ENCODE measurements at regions not wholly inside any gene's neighbourhood (a gene's known extent, or its start where the extent isn't known, plus 50 kb on each side); places are given as distances from the start of the nearest gene placed in this dataset.

- Histone ChIP-seq H3K9me3 (ENCODE audit: control insufficient read depth in 1 of 2, low read length in 2 of 2) (no peaks in the 10 kb centered on the region), H3K36me3 (ENCODE audit: control insufficient read depth in 1 of 2, insufficient read depth in 2 of 2, low read length in 2 of 2) (no peaks in the 10 kb centered on the region), H3K4me3 (ENCODE audit: low read depth in 1 of 2, low read length in 2 of 2) (no peak overlapping the region), H3K4me1 (ENCODE audit: control insufficient read depth in 1 of 2, insufficient read depth in 2 of 2, low read length in 2 of 2) (no peaks in the 10 kb centered on the region), H3K27ac (ENCODE audit: low read length) (no peak overlapping the region), H3K27me3 (ENCODE audit: low read depth, low read length) (no peaks in the 10 kb centered on the region)
Observed at GRCh38 chr5:42888771-42889170, 77.1 kb upstream of the SELENOP start.

GRCh38 chr5:42887575-42887974 lies 75.9 kb upstream of the SELENOP start:
- no peaks in the 10 kb centered on the region for H3K4me1 ChIP-seq (ENCODE audit: control insufficient read depth in 1 of 2, insufficient read depth in 2 of 2, low read length in 2 of 2)
- H3K27ac ChIP-seq (ENCODE audit: low read length), result no peak overlapping the region
- no peaks in the 10 kb centered on the region for H3K9me3 ChIP-seq (ENCODE audit: control insufficient read depth in 1 of 2, low read length in 2 of 2)
- no peaks in the 10 kb centered on the region for H3K27me3 ChIP-seq (ENCODE audit: low read depth, low read length)
- no peaks in the 10 kb centered on the region for H3K36me3 ChIP-seq (ENCODE audit: control insufficient read depth in 1 of 2, insufficient read depth in 2 of 2, low read length in 2 of 2)
- H3K4me3 ChIP-seq (ENCODE audit: low read depth in 1 of 2, low read length in 2 of 2), result no peak overlapping the region

DNA sequence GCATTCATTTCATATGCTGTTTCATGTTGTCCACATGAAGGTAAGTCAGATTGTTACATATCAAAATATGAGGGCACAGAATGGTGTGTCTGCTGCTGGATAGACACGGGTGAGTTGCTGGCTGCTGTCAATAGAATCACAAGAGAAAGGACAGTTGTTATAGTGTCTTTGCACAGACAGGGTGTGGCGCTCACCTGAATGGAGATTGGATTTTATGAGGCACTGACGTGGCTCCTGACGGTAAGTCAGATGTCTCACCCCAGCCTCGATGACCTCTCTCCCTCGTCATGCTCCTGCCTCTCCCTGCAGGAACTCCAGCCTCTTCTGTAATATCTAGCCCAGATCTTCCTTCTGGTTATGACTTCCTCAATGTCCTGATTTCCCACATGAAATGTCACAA lies 75.4 kb upstream of the SELENOP start:
- no peaks in the 10 kb centered on the region for H3K9me3 ChIP-seq (ENCODE audit: control insufficient read depth in 1 of 2, low read length in 2 of 2)
- H3K36me3 ChIP-seq (ENCODE audit: control insufficient read depth in 1 of 2, insufficient read depth in 2 of 2, low read length in 2 of 2), result no peaks in the 10 kb centered on the region
- H3K27me3 ChIP-seq (ENCODE audit: low read depth, low read length), result no peaks in the 10 kb centered on the region
- H3K4me3 ChIP-seq (ENCODE audit: low read depth in 1 of 2, low read length in 2 of 2), result no peak overlapping the region
- no peak overlapping the region for H3K27ac ChIP-seq (ENCODE audit: low read length)
- no peaks in the 10 kb centered on the region for H3K4me1 ChIP-seq (ENCODE audit: control insufficient read depth in 1 of 2, insufficient read depth in 2 of 2, low read length in 2 of 2)

GRCh38 chr5:42886635-42887034 lies 74.9 kb upstream of the SELENOP start:
- H3K4me1 ChIP-seq (ENCODE audit: control insufficient read depth in 1 of 2, insufficient read depth in 2 of 2, low read length in 2 of 2), result no peaks in the 10 kb centered on the region
- no peaks in the 10 kb centered on the region for H3K36me3 ChIP-seq (ENCODE audit: control insufficient read depth in 1 of 2, insufficient read depth in 2 of 2, low read length in 2 of 2)
- no peaks in the 10 kb centered on the region for H3K9me3 ChIP-seq (ENCODE audit: control insufficient read depth in 1 of 2, low read length in 2 of 2)
- no peak overlapping the region for H3K27ac ChIP-seq (ENCODE audit: low read length)
- no peak overlapping the region for H3K4me3 ChIP-seq (ENCODE audit: low read depth in 1 of 2, low read length in 2 of 2)
- no peaks in the 10 kb centered on the region for H3K27me3 ChIP-seq (ENCODE audit: low read depth, low read length)

DNA sequence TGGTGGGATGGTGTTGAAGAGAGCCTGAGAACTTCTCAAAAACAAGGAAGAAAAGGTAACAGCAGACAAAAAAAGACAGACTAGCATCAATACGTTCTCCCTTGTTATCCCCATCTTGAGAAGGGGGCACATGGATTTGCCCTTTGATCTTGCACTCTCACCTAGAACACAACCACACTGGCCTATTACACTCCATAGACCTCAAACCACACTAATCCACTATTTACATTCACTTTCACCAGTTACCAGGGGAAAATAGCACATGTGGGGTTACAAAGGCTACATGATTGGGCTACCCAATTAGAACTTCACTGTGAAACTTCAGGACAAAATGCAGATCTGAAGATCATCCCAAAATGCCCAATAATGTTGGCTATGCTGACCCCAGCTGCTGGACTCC lies 72.6 kb upstream of the SELENOP start:
- Histone ChIP-seq H3K27me3 (ENCODE audit: low read depth, low read length) (no peaks in the 10 kb centered on the region), H3K36me3 (ENCODE audit: control insufficient read depth in 1 of 2, insufficient read depth in 2 of 2, low read length in 2 of 2) (no peaks in the 10 kb centered on the region), H3K27ac (ENCODE audit: low read length) (no peak overlapping the region), H3K4me3 (ENCODE audit: low read depth in 1 of 2, low read length in 2 of 2) (no peak overlapping the region), H3K9me3 (ENCODE audit: control insufficient read depth in 1 of 2, low read length in 2 of 2) (no peaks in the 10 kb centered on the region), H3K4me1 (ENCODE audit: control insufficient read depth in 1 of 2, insufficient read depth in 2 of 2, low read length in 2 of 2) (no peaks in the 10 kb centered on the region)

DNA sequence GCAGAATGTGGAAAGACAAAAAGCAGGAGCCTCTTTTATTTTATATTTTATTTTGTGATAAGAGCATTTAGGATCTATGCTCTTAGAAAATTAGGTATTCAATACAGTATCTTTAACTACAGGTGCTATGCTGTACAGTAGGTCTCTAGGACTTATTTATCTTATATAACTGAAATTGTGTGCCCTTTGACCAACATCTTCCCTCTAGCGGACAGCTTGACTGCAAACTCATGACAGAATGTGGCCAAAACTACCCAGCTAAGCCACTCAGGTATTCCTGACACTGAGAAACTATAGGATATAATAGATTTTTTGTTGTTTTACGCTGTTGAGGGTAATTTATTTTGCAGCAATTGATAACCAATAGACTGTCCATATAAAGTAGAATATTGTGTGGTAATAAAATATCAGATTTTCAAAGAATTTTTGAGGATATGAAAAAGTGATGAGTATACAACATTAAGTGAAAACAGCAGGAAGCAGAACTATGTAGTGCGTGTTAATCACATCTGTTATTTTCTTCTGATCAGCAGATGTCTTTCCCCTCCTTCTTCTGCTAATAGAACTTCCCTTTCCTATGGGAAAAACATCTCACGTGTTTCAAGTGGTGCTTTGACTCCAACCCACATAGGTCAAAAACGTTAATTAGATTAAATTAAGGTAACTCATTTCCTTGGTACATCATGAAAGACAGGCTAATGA lies 69.9 kb upstream of the SELENOP start:
- Histone ChIP-seq H3K4me3 (ENCODE audit: low read depth in 1 of 2, low read length in 2 of 2) (no peak overlapping the region), H3K27me3 (ENCODE audit: low read depth, low read length) (no peaks in the 10 kb centered on the region), H3K36me3 (ENCODE audit: control insufficient read depth in 1 of 2, insufficient read depth in 2 of 2, low read length in 2 of 2) (no peaks in the 10 kb centered on the region), H3K4me1 (ENCODE audit: control insufficient read depth in 1 of 2, insufficient read depth in 2 of 2, low read length in 2 of 2) (peaks cover 0 to 7% of the 10 kb centered on the region in 2 donors), H3K27ac (ENCODE audit: low read length) (no peak overlapping the region), H3K9me3 (ENCODE audit: control insufficient read depth in 1 of 2, low read length in 2 of 2) (no peaks in the 10 kb centered on the region)

DNA sequence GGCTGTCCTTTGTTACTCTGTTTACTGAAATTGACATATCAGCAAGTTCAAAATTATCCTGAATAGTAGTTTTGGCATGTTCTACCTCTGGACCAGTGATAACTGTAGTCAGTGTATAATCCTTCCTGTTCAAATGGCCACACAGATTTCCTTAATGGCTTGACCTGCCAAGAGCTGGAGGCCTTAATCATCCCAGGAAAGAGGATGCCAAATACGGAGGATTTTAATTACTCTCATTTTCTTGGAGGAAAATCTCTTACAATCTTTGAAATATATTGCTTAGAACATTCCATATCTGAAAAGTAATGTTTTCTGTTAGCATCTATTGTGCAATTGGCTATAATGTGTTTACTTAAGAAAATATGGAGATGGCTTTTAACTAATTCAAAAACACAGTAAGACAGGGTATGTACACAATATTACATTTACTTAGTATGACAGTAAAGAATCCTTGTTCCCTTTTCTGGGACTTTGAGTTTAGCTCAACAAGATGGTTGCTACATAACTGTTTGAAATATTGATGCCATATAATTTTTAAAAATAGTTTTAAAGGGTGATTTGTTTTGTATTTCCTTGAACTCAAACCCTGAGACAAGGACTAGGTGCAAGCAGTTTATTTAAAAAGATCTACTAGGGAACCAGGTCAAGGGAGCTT lies 68.9 kb upstream of the SELENOP start:
- Histone ChIP-seq H3K27me3 (ENCODE audit: low read depth, low read length) (no peaks in the 10 kb centered on the region), H3K4me1 (ENCODE audit: control insufficient read depth in 1 of 2, insufficient read depth in 2 of 2, low read length in 2 of 2) (peaks cover 0 to 11% of the 10 kb centered on the region in 2 donors), H3K4me3 (ENCODE audit: low read depth in 1 of 2, low read length in 2 of 2) (no peak overlapping the region), H3K27ac (ENCODE audit: low read length) (no peak overlapping the region), H3K36me3 (ENCODE audit: control insufficient read depth in 1 of 2, insufficient read depth in 2 of 2, low read length in 2 of 2) (no peaks in the 10 kb centered on the region), H3K9me3 (ENCODE audit: control insufficient read depth in 1 of 2, low read length in 2 of 2) (no peaks in the 10 kb centered on the region)

DNA sequence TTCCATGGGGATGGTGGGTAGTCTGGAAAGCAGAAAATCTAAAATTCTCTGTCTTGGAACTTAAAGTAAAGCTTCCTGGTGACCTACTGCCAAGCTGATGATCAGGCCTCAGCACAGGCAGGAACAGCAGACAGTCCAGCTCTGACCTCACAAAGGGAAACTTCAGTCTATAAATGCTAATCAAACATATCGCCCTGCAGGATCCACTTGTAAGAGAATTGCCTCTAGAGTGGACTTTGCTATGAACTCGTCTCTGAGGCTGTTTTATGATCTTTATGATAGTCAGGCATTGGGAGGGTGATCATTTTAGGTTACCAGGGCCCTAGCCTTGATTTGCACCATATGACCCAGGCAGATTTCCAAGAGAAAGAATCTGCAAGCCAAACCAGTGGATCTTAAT lies 67.6 kb upstream of the SELENOP start:
- Histone ChIP-seq H3K4me3 (ENCODE audit: low read depth in 1 of 2, low read length in 2 of 2) (no peak overlapping the region), H3K36me3 (ENCODE audit: control insufficient read depth in 1 of 2, insufficient read depth in 2 of 2, low read length in 2 of 2) (no peaks in the 10 kb centered on the region), H3K27ac (ENCODE audit: low read length) (no peak overlapping the region), H3K4me1 (ENCODE audit: control insufficient read depth in 1 of 2, insufficient read depth in 2 of 2, low read length in 2 of 2) (peaks cover 0 to 11% of the 10 kb centered on the region in 2 donors), H3K9me3 (ENCODE audit: control insufficient read depth in 1 of 2, low read length in 2 of 2) (no peaks in the 10 kb centered on the region), H3K27me3 (ENCODE audit: low read depth, low read length) (no peaks in the 10 kb centered on the region)

- H3K4me1 ChIP-seq (ENCODE audit: control insufficient read depth in 1 of 2, insufficient read depth in 2 of 2, low read length in 2 of 2), result peaks cover 0 to 11% of the 10 kb centered on the region in 2 donors
- H3K27me3 ChIP-seq (ENCODE audit: low read depth, low read length), result no peaks in the 10 kb centered on the region
- no peaks in the 10 kb centered on the region for H3K36me3 ChIP-seq (ENCODE audit: control insufficient read depth in 1 of 2, insufficient read depth in 2 of 2, low read length in 2 of 2)
- no peak overlapping the region for H3K27ac ChIP-seq (ENCODE audit: low read length)
- no peak overlapping the region for H3K4me3 ChIP-seq (ENCODE audit: low read depth in 1 of 2, low read length in 2 of 2)
- H3K9me3 ChIP-seq (ENCODE audit: control insufficient read depth in 1 of 2, low read length in 2 of 2), result no peaks in the 10 kb centered on the region
Observed at GRCh38 chr5:42878550-42878949, 66.9 kb upstream of the SELENOP start.

DNA sequence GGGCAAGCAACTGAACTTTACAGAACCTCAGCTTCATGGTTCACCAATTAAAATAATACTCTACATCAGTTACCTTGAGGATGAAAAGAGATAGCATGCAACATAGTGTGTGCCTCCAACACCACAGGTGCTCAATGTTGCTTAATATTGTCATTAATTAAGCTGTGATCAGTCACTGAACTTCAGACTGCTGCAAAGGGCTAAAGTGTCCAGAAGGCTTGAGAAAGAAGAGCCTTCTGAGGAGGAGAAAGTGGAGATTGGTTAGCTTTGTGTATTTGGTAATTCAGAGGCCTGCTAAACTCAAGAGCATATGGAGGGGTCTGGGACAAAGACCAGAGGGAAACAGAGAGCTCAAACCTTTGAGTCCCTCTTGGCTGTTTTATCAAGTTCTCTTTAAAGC lies 66.3 kb upstream of the SELENOP start:
- Histone ChIP-seq H3K27ac (ENCODE audit: low read length) (no peak overlapping the region), H3K36me3 (ENCODE audit: control insufficient read depth in 1 of 2, insufficient read depth in 2 of 2, low read length in 2 of 2) (no peaks in the 10 kb centered on the region), H3K4me1 (ENCODE audit: control insufficient read depth in 1 of 2, insufficient read depth in 2 of 2, low read length in 2 of 2) (peaks cover 0 to 11% of the 10 kb centered on the region in 2 donors), H3K9me3 (ENCODE audit: control insufficient read depth in 1 of 2, low read length in 2 of 2) (no peaks in the 10 kb centered on the region), H3K27me3 (ENCODE audit: low read depth, low read length) (no peaks in the 10 kb centered on the region), H3K4me3 (ENCODE audit: low read depth in 1 of 2, low read length in 2 of 2) (no peak overlapping the region)

GRCh38 chr5:42877431-42877830 lies 65.7 kb upstream of the SELENOP start:
- H3K27ac ChIP-seq (ENCODE audit: low read length), result no peak overlapping the region
- peaks cover 0 to 11% of the 10 kb centered on the region in 2 donors for H3K4me1 ChIP-seq (ENCODE audit: control insufficient read depth in 1 of 2, insufficient read depth in 2 of 2, low read length in 2 of 2)
- H3K36me3 ChIP-seq (ENCODE audit: control insufficient read depth in 1 of 2, insufficient read depth in 2 of 2, low read length in 2 of 2), result no peaks in the 10 kb centered on the region
- H3K9me3 ChIP-seq (ENCODE audit: control insufficient read depth in 1 of 2, low read length in 2 of 2), result no peaks in the 10 kb centered on the region
- no peak overlapping the region for H3K4me3 ChIP-seq (ENCODE audit: low read depth in 1 of 2, low read length in 2 of 2)
- no peaks in the 10 kb centered on the region for H3K27me3 ChIP-seq (ENCODE audit: low read depth, low read length)
